Right atrium auricular region (tissue), 2 donors: ENCODE measurements at regions not wholly inside any gene's neighbourhood (a gene's known extent, or its start where the extent isn't known, plus 50 kb on each side); places are given as distances from the start of the nearest gene placed in this dataset.
"Not testable (repeated sequence)": the region's sequence is repeated elsewhere in the genome, so short reads cannot be mapped to it uniquely, and the experiment has no call there.

Source experiments
- DNase-seq: peaks from one replicate; pipeline ENCODE4 v3.0.0-alpha.2; 2019; ENCODE audit warnings: low spot score
- H3K27ac ChIP-seq, 2 donors: fragments of 200-600 bp; sonication (generic); 1 replicate in 1 of 2; 2 replicates in 1 of 2; pipeline ENCODE4 v1.5.1; 2016 to 2019
- H3K27me3 ChIP-seq, 2 donors: fragments of 200-600 bp; sonication (generic); one replicate each; pipeline versions ENCODE4 v1.5.1 to v1.6.0; 2017 to 2019
- H3K36me3 ChIP-seq: fragments of 200-600 bp; sonication (generic); one replicate; pipeline ENCODE4 v1.5.1; 2016
- H3K4me1 ChIP-seq, 2 donors: fragments of 200-600 bp; sonication (generic); one replicate each; pipeline versions ENCODE4 v1.5.1 to v1.6.0; 2017 to 2019
- H3K4me3 ChIP-seq, 2 donors: fragments of 200-600 bp; sonication (generic); 1 replicate in 1 of 2; 2 replicates in 1 of 2; pipeline ENCODE4 v1.5.1; 2017 to 2019; ENCODE audit warnings: mild to moderate bottlenecking in 1 of 2, moderate library complexity in 1 of 2
- H3K9me3 ChIP-seq, 2 donors: fragments of 200-600 bp; sonication (generic); one replicate each; pipeline ENCODE4 v1.5.1; 2019
- TF ChIP-seq, protein P1 (sequence below), 2 donors: fragments of 200-600 bp; sonication (generic); IDR thresholded peaks; one replicate each; pipeline ENCODE4 v1.5.1; 2019; ENCODE audit warnings: antibody characterized with exemption in 2 of 2

DNA sequence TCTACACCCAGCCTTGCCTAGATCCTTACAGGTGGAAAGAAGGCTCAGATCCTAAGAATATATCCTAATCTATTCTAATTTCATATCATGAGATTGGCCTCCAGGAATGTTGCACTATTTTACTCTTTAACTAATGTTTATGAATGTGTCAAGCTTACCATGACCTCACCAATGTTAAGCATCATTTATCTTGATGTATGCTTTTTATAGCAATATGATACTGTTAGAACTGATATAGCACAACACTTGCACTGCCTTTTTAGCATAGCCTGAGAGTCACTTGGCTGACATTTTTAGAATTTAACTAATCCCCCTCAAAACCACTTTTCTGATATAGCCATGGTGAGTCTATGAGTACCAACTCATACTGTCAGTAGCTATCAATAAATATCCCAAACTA is 191.5 kb upstream of the NR2F2 start:
- no peaks in the 10 kb centered on the region for H3K27me3 ChIP-seq
- H3K4me3 ChIP-seq, result no peak overlapping the region
- no peaks in the 10 kb centered on the region for H3K9me3 ChIP-seq
- no peak for DNase-seq
- H3K36me3 ChIP-seq, result no peaks in the 10 kb centered on the region
- H3K4me1 ChIP-seq, result no peaks in the 10 kb centered on the region
- no peak overlapping the region for H3K27ac ChIP-seq
- TF ChIP-seq, protein P1, sequence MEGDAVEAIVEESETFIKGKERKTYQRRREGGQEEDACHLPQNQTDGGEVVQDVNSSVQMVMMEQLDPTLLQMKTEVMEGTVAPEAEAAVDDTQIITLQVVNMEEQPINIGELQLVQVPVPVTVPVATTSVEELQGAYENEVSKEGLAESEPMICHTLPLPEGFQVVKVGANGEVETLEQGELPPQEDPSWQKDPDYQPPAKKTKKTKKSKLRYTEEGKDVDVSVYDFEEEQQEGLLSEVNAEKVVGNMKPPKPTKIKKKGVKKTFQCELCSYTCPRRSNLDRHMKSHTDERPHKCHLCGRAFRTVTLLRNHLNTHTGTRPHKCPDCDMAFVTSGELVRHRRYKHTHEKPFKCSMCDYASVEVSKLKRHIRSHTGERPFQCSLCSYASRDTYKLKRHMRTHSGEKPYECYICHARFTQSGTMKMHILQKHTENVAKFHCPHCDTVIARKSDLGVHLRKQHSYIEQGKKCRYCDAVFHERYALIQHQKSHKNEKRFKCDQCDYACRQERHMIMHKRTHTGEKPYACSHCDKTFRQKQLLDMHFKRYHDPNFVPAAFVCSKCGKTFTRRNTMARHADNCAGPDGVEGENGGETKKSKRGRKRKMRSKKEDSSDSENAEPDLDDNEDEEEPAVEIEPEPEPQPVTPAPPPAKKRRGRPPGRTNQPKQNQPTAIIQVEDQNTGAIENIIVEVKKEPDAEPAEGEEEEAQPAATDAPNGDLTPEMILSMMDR (IDR thresholded peaks at IDR 0.05), result no peak

DNA sequence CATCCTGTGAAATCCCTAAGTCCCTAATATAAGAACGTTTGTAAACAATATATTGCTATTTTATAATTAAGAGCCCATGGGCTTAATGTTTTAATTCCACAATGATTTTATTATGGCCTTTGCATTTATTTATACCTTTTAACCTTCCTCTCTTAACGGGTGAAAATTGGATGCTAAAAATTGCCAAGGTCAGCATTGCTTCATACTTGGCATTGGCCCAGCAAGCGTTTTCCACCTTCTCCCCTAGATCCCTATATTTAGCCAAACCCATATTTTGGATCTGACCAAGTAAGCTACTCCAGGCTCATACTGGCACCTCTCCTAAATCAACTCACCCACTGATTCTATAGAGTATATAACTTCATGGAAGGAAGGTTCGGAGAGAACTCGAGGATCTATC is 188.0 kb upstream of the NR2F2 start:
- DNase-seq, result no peak
- H3K4me3 ChIP-seq, result no peak overlapping the region
- H3K36me3 ChIP-seq, result no peaks in the 10 kb centered on the region
- no peaks in the 10 kb centered on the region for H3K27me3 ChIP-seq
- no peaks in the 10 kb centered on the region for H3K4me1 ChIP-seq
- H3K9me3 ChIP-seq, result no peaks in the 10 kb centered on the region
- TF ChIP-seq, protein P1 (IDR thresholded peaks at IDR 0.05), result no peak
- no peak overlapping the region for H3K27ac ChIP-seq

DNA sequence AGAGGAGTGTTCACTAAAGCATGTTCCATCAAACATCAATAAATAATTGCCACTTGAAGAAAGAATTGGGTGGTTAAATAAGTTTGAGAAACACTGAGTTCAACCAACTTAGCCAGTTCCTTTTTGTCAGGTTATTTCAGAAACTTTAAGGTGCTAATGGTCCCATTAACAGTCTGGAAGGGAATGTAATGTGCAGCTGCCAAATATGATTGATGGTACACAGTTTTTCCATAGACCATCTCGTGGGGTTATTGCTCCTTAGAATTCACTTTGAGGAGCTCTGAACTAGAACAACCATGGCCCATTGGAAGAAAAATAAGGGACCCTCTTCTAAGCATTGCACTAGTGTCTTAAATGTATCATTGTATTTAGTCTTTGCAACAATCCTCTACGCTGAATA is 185.8 kb upstream of the NR2F2 start:
- no peak overlapping the region for H3K27ac ChIP-seq
- TF ChIP-seq, protein P1 (IDR thresholded peaks at IDR 0.05), result no peak
- no peaks in the 10 kb centered on the region for H3K4me1 ChIP-seq
- H3K9me3 ChIP-seq, result no peaks in the 10 kb centered on the region
- H3K4me3 ChIP-seq, result no peak overlapping the region
- DNase-seq, result no peak
- H3K27me3 ChIP-seq, result no peaks in the 10 kb centered on the region
- no peaks in the 10 kb centered on the region for H3K36me3 ChIP-seq

DNA sequence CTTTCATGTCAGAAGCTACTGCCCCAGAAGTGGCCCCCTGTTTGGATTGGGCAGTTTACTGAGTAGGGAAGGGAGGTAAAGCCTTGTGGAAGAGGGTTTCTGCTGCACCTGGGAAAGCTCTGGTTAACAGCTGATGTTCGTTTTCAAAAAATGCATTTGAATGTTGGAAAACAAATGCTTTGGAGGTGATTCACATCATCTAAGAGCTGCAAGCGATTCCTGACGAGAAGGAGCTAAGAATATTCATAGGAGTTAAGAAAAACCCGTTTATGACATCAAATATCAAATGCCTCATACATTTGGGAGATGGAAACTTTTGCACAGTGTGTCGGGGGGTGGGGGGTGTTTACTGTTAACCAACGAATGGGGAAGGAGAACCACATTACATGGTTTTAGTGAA is 183.8 kb upstream of the NR2F2 start:
- no peak overlapping the region for H3K27ac ChIP-seq
- no peak overlapping the region for H3K4me3 ChIP-seq
- H3K27me3 ChIP-seq, result no peaks in the 10 kb centered on the region
- H3K9me3 ChIP-seq, result no peaks in the 10 kb centered on the region
- H3K36me3 ChIP-seq, result no peaks in the 10 kb centered on the region
- TF ChIP-seq, protein P1 (IDR thresholded peaks at IDR 0.05), result no peak
- DNase-seq, result no peak
- H3K4me1 ChIP-seq, result no peaks in the 10 kb centered on the region

DNA sequence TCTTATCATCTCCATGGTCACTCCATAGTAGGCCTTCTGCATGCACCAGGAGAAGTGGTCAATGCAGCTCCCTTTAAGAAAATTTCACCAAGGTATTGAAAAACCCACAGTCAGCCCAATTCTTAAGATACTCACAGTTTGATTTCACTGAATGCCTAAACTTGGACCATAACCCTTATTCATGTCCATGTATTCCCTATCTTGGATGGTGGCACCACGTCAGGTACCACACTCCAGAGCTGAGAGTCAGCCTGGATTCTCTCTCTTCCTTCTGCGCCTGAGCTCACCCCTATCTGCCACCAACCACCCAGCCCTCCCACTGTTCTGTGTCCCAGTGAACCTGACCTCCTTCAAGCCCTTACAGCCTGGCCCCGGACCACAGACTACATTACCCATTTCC is 183.2 kb upstream of the NR2F2 start:
- H3K27me3 ChIP-seq, result no peaks in the 10 kb centered on the region
- no peak for DNase-seq
- no peak overlapping the region for H3K4me3 ChIP-seq
- H3K36me3 ChIP-seq, result no peaks in the 10 kb centered on the region
- no peak overlapping the region for H3K27ac ChIP-seq
- H3K9me3 ChIP-seq, result no peaks in the 10 kb centered on the region
- no peaks in the 10 kb centered on the region for H3K4me1 ChIP-seq
- TF ChIP-seq, protein P1 (IDR thresholded peaks at IDR 0.05), result no peak

DNA sequence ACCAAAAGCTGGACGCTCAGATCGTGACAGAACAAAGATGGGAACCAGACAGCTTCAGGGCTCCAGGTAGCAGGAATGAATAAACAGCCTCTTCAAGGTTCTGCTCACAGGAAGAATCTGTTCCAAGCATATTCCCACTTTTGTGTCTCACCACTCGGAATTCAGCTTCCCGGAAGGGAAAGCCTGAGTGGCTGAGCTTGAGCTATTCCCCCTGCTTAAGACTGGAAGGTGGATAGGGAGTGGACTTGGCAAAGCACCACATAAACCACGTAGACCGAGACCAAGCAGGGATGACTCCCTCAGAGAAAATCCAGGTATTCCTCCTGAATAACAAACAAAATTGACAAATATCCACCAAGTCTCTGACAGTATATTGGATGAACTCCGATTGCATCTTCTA is 180.2 kb upstream of the NR2F2 start:
- H3K9me3 ChIP-seq, result no peaks in the 10 kb centered on the region
- TF ChIP-seq, protein P1 (IDR thresholded peaks at IDR 0.05), result no peak
- H3K27me3 ChIP-seq, result no peaks in the 10 kb centered on the region
- H3K4me3 ChIP-seq, result no peak overlapping the region
- no peak overlapping the region for H3K27ac ChIP-seq
- no peaks in the 10 kb centered on the region for H3K36me3 ChIP-seq
- DNase-seq, result no peak
- H3K4me1 ChIP-seq, result no peaks in the 10 kb centered on the region

DNA sequence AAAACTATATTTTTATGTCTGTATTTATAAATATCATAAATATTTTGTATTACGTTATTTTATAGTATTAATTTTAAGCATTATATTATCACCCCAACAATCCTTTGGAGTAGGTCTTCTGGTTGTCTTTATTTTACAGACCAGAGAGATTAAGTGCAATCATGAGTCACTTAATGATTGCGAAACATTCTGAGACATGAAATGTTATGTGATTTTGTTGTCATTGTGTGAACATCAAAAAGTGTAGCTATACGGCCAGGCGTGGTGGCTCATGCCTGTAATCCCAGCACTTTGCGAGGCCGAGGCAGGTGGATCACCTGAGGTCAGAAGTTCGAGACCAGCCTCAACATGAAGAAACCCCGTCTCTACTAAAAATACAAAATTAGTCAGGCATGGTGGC is 178.8 kb upstream of the NR2F2 start:
- not testable (repeated sequence) for H3K27me3 ChIP-seq, H3K4me3 ChIP-seq, DNase-seq, H3K9me3 ChIP-seq, H3K4me1 ChIP-seq, H3K36me3 ChIP-seq, H3K27ac ChIP-seq
